IMR-90 (cell line): ENCODE measurements at regions not wholly inside any gene's neighbourhood (a gene's known extent, or its start where the extent isn't known, plus 50 kb on each side); places are given as distances from the start of the nearest gene placed in this dataset.

ENCODE experiments used
- ATAC-seq: fragments of 200-7000 bp; cut with Tn5 transposase; 2 replicates; pipeline ENCODE4 v1.9.1; 2020; ENCODE audit warnings: low read depth, mild to moderate bottlenecking, moderate library complexity
- BruUV-seq: library from RNA; stranded (reverse); fragments of 400-500 nt; replicated peaks from 2 replicates; lab custom pipeline; 2021; lab: Mats Ljungman, UMichigan
- CTCF ChIA-PET: fragments of 300-600 bp; formaldehyde crosslinking; extraction: SDS; loops from one replicate; lab custom pipeline; 2021; ENCODE audit warnings: antibody characterized with exemption; lab: Yijun Ruan, JAX
- POLR2A ChIA-PET: fragments of 300-600 bp; sonication (Branson Sonifier 250); formaldehyde crosslinking; loops from one replicate; lab custom pipeline; 2022; ENCODE audit warnings: antibody characterized with exemption; ENCODE audit not compliant: unreplicated experiment; lab: Charles Lee
- DNase-seq: peaks from one replicate; pipeline ENCODE4 v3.0.0; 2013
- H2AFZ ChIP-seq: replicated peaks from 2 replicates; pipeline ENCODE3; 2013; ENCODE audit warnings: low read length, mild to moderate bottlenecking; ENCODE audit not compliant: poor library complexity
- H2AK5ac ChIP-seq: 2 replicates; pipeline ENCODE4 v1.6.1; 2013; ENCODE audit warnings: low read depth, low read length, inconsistent platforms
- H2AK9ac ChIP-seq: replicated peaks from 2 replicates; pipeline ENCODE3; 2013; ENCODE audit warnings: mild to moderate bottlenecking, low read depth, low read length, moderate library complexity; ENCODE audit not compliant: poor library complexity
- H2BK120ac ChIP-seq: 2 replicates; pipeline ENCODE4 v1.6.1; 2013; ENCODE audit warnings: low read depth, low read length, inconsistent platforms
- H2BK15ac ChIP-seq: 3 replicates; pipeline ENCODE4 v1.6.1; 2013; ENCODE audit warnings: low read depth, low read length, inconsistent platforms
- H2BK20ac ChIP-seq: 2 replicates; pipeline ENCODE4 v1.6.1; 2013; ENCODE audit warnings: low read depth, mild to moderate bottlenecking, inconsistent platforms, low read length, moderate library complexity
- H2BK5ac ChIP-seq: 2 replicates; pipeline ENCODE4 v1.6.1; 2013; ENCODE audit warnings: mild to moderate bottlenecking, low read depth, low read length, inconsistent platforms; ENCODE audit not compliant: poor library complexity, severe bottlenecking
- H3K14ac ChIP-seq: replicated peaks from 2 replicates; pipeline ENCODE4 v1.6.1; 2013; ENCODE audit warnings: low read depth, low read length, inconsistent platforms
- H3K18ac ChIP-seq: 2 replicates; pipeline ENCODE4 v1.6.1; 2013; ENCODE audit warnings: low read depth, low read length, control low read depth
- H3K23ac ChIP-seq: 2 replicates; pipeline ENCODE4 v1.6.1; 2013; ENCODE audit warnings: low read depth, low read length, inconsistent platforms
- H3K27ac ChIP-seq: 2 replicates; pipeline ENCODE4 v1.5.1; 2013; ENCODE audit warnings: mild to moderate bottlenecking, control low read depth, low read length; ENCODE audit not compliant: insufficient read depth
- H3K27me3 ChIP-seq: 2 replicates; pipeline ENCODE4 v1.6.1; 2013; ENCODE audit warnings: low read length; ENCODE audit not compliant: control insufficient read depth, insufficient read depth
- H3K36me3 ChIP-seq: 2 replicates; pipeline ENCODE4 v1.6.1; 2013; ENCODE audit warnings: low read length, mixed read lengths; ENCODE audit not compliant: control insufficient read depth, insufficient read depth
- H3K4ac ChIP-seq: 2 replicates; pipeline ENCODE4 v1.6.1; 2013; ENCODE audit warnings: low read depth, low read length, inconsistent platforms
- H3K4me1 ChIP-seq: 2 replicates; pipeline ENCODE4 v1.6.1; 2013; ENCODE audit warnings: low read length, mixed read lengths; ENCODE audit not compliant: control insufficient read depth, insufficient read depth
- H3K4me2 ChIP-seq: 2 replicates; pipeline ENCODE4 v1.6.1; 2013; ENCODE audit warnings: low read depth, mild to moderate bottlenecking, control low read depth, low read length, moderate library complexity
- H3K4me3 ChIP-seq: 2 replicates; pipeline ENCODE4 v1.5.1; 2013; ENCODE audit warnings: low read depth, mild to moderate bottlenecking, control low read depth, low read length, moderate library complexity; ENCODE audit not compliant: insufficient read depth
- H3K56ac ChIP-seq: 2 replicates; pipeline ENCODE4 v1.6.1; 2013; ENCODE audit warnings: low read length, inconsistent platforms; ENCODE audit not compliant: insufficient read depth; ENCODE audit errors: extremely low read depth
- H3K79me1 ChIP-seq, 2 experiments: 2 replicates each; pipeline ENCODE4 v1.6.1; 2013; ENCODE audit warnings: low read length in 2 of 2, inconsistent platforms in 1 of 2, low read depth in 1 of 2
- H3K9ac ChIP-seq: 2 replicates; pipeline ENCODE4 v1.6.1; 2013; ENCODE audit warnings: low read depth, low read length, control low read depth
- H3K9me1 ChIP-seq: 2 replicates; pipeline ENCODE4 v1.6.1; 2013; ENCODE audit warnings: low read length, inconsistent platforms; ENCODE audit not compliant: insufficient read depth
- H3K9me3 ChIP-seq: 2 replicates; pipeline ENCODE4 v1.6.1; 2013; ENCODE audit warnings: low read length; ENCODE audit not compliant: control insufficient read depth, insufficient read depth
- H4K20me1 ChIP-seq: 2 replicates; pipeline ENCODE4 v1.6.1; 2013; ENCODE audit warnings: low read length, inconsistent platforms; ENCODE audit not compliant: insufficient read depth
- H4K5ac ChIP-seq: 2 replicates; pipeline ENCODE4 v1.6.1; 2013; ENCODE audit warnings: mild to moderate bottlenecking, low read depth, low read length, control low read depth
- H4K8ac ChIP-seq, 2 experiments: 2 replicates each; pipeline ENCODE4 v1.6.1; 2013; ENCODE audit warnings: low read depth in 2 of 2, low read length in 2 of 2, control low read depth in 1 of 2, inconsistent platforms in 1 of 2
- H4K91ac ChIP-seq: 2 replicates; pipeline ENCODE4 v1.6.1; 2013; ENCODE audit warnings: low read depth, low read length, inconsistent platforms; ENCODE audit not compliant: insufficient read depth
- BHLHE40 ChIP-seq: fragments of 150-350 bp; IDR thresholded peaks from 2 replicates; pipeline ENCODE4 v1.6.1; 2016; ENCODE audit warnings: mild to moderate bottlenecking, low read depth, low read length
- CEBPB ChIP-seq: IDR thresholded peaks from 2 replicates; pipeline ENCODE4 v1.6.1; 2012; ENCODE audit warnings: low read depth, low read length, improper control_type of control experiment
- CHD1 ChIP-seq: IDR thresholded peaks from 2 replicates; pipeline ENCODE4 v1.6.1; 2012; ENCODE audit warnings: low read depth, low read length, improper control_type of control experiment
- CTCF ChIP-seq: conservative IDR thresholded peaks from 2 replicates; pipeline ENCODE4 v1.5.1; 2012; ENCODE audit warnings: mild to moderate bottlenecking, low read depth, low read length, improper control_type of control experiment
- ELK1 ChIP-seq: fragments of 150-350 bp; IDR thresholded peaks from 2 replicates; pipeline ENCODE4 v1.6.1; 2016; ENCODE audit warnings: low read depth, mild to moderate bottlenecking, low read length, moderate library complexity, borderline replicate concordance
- FOS ChIP-seq: fragments of 150-350 bp; IDR thresholded peaks from 2 replicates; pipeline ENCODE4 v1.6.1; 2016; ENCODE audit warnings: low read depth, low read length
- MAFK ChIP-seq: IDR thresholded peaks from 2 replicates; pipeline ENCODE4 v1.6.1; 2012; ENCODE audit warnings: low read depth, low read length, improper control_type of control experiment
- MAZ ChIP-seq: IDR thresholded peaks from 2 replicates; pipeline ENCODE4 v1.6.1; 2012; ENCODE audit warnings: low read depth, mild to moderate bottlenecking, low read length, improper control_type of control experiment, moderate library complexity, borderline replicate concordance
- MXI1 ChIP-seq: IDR thresholded peaks from 2 replicates; pipeline ENCODE4 v1.6.1; 2012; ENCODE audit warnings: low read depth, mild to moderate bottlenecking, low read length, moderate library complexity, borderline replicate concordance
- NFE2L2 ChIP-seq: fragments of 150-350 bp; IDR thresholded peaks from 2 replicates; pipeline ENCODE4 v1.6.1; 2016; ENCODE audit warnings: low read depth, mild to moderate bottlenecking, low read length
- POLR2A ChIP-seq: IDR thresholded peaks from 2 replicates; pipeline ENCODE4 v1.6.1; 2012; ENCODE audit warnings: mild to moderate bottlenecking, low read depth, low read length
- RAD21 ChIP-seq: IDR thresholded peaks from 2 replicates; pipeline ENCODE4 v1.6.1; 2012; ENCODE audit warnings: low read length, improper control_type of control experiment
- RCOR1 ChIP-seq: IDR thresholded peaks from 2 replicates; pipeline ENCODE4 v1.6.1; 2012; ENCODE audit warnings: mild to moderate bottlenecking, low read length, improper control_type of control experiment; ENCODE audit not compliant: insufficient replicate concordance
- RFX5 ChIP-seq: IDR thresholded peaks from 2 replicates; pipeline ENCODE4 v1.8.0; 2012; ENCODE audit warnings: low read depth, mild to moderate bottlenecking, low read length, moderate library complexity
- SMC3 ChIP-seq: fragments of 150-350 bp; IDR thresholded peaks from 2 replicates; pipeline ENCODE4 v1.6.1; 2016; ENCODE audit warnings: low read depth, mild to moderate bottlenecking, antibody characterized with exemption, low read length, moderate library complexity
- USF2 ChIP-seq: fragments of 150-350 bp; IDR thresholded peaks from 2 replicates; pipeline ENCODE4 v1.6.1; 2017; ENCODE audit warnings: mild to moderate bottlenecking, antibody characterized with exemption, low read length, low read depth
- WGBS, 2 experiments: methylation state at CpG; one replicate each; pipeline versions ENCODE4 v1.1.5 to v1.1.7; 2013; ENCODE audit warnings: missing lambda C conversion rate in 2 of 2; ENCODE audit not compliant: insufficient read length in 1 of 2; ENCODE audit errors: extremely low coverage in 2 of 2; 5-methylcytosine and 5-hydroxymethylcytosine counted together
- dilution Hi-C: fragments of 300-500 bp; cut with HindIII; formaldehyde crosslinking; loops from one replicate; pipeline ENCODE4 v1.14.3; 2018; ENCODE audit warnings: low sequenced_read_pairs; ENCODE audit not compliant: unreplicated experiment
- in situ Hi-C: fragments of 300-500 bp; cut with MboI; formaldehyde crosslinking; loops from 3 replicates; pipeline ENCODE4 v1.14.3; 2019; ENCODE audit warnings: low sequenced_read_pairs, inconsistent platforms, mixed read lengths
- intact Hi-C: fragments of 100-400 bp; cut with micrococcal nuclease; formaldehyde crosslinking; loops from 2 replicates; pipeline ENCODE4 v1.10.0; 2022

- Histone ChIP-seq H2BK15ac (no peak overlapping the region), H3K27ac (no peak overlapping the region), H4K8ac (no peak overlapping the region), H3K56ac (no peak overlapping the region), H3K4me2 (no peak overlapping the region), H4K20me1 (no peaks in the 10 kb centered on the region), H3K27me3 (no peaks in the 10 kb centered on the region), H3K14ac (no peak overlapping the region), H3K18ac (no peak overlapping the region), H3K4ac (no peak overlapping the region), H2BK120ac (no peak overlapping the region), H3K9ac (no peak overlapping the region), H3K36me3 (no peaks in the 10 kb centered on the region), H3K9me1 (no peaks in the 10 kb centered on the region), H2AK5ac (no peak overlapping the region), H2AFZ (no peak overlapping the region), H3K23ac (no peak overlapping the region), H3K4me3 (no peak overlapping the region), H3K79me1 (no peaks in the 10 kb centered on the region), H4K5ac (no peak overlapping the region), H4K91ac (no peak overlapping the region), H2AK9ac (no peak overlapping the region), H2BK5ac (no peak overlapping the region), H2BK20ac (no peak overlapping the region), H3K9me3 (peaks cover 44% of the 10 kb centered on the region), H3K4me1 (no peaks in the 10 kb centered on the region)
- 62% methylated on average over 18 of the region's 39 CpGs; no CpG with 5 or more reads in 1 of the 2 experiments for WGBS, 2 experiments
- POLR2A ChIA-PET = no interaction called here
- intact Hi-C loops = no loop called here
- CTCF ChIA-PET = no interaction called here
- TF ChIP-seq CTCF (no peak), FOS (no peak), NFE2L2 (no peak), MXI1 (no peak), RAD21 (no peak), SMC3 (no peak), CHD1 (no peak), MAFK (no peak), RFX5 (no peak), MAZ (no peak), USF2 (no peak), ELK1 (no peak), RCOR1 (no peak), CEBPB (no peak), BHLHE40 (no peak), POLR2A (no peak)
- BruUV-seq = no TSS peak
- DNase-seq = no peak
- in situ Hi-C loops = no loop called here
- ATAC-seq = no peak
- dilution Hi-C loops = no loop called here
These were observed 340.9 kb downstream of the ALG10 start for GRCh38 chr12:34363050-34363673.
